GM12875 (cell line): ENCODE measurements at regions not wholly inside any gene's neighbourhood (a gene's known extent, or its start where the extent isn't known, plus 50 kb on each side); places are given as distances from the start of the nearest gene placed in this dataset.
A peak's percentile ranks its signal among the peaks of the same experiment; 100 is the strongest.

Source experiments
- H3K4me3 ChIP-seq: one replicate; pipeline ENCODE4 v1.5.1; 2011; ENCODE audit warnings: low read depth, low read length, control low read depth
- CTCF ChIP-seq: IDR thresholded peaks from 2 replicates; pipeline ENCODE4 v1.5.1; 2011; ENCODE audit warnings: low read depth, mild to moderate bottlenecking, control low read depth, inconsistent platforms, low read length, moderate library complexity, borderline replicate concordance; ENCODE audit not compliant: insufficient read depth

- no peak for TF ChIP-seq CTCF
- H3K4me3 ChIP-seq, result no peak overlapping the region
Observed at GRCh38 chr5:125196481-125197111, 450.2 kb upstream of the ZNF608 start.

- H3K4me3 ChIP-seq, result no peak overlapping the region
- TF ChIP-seq CTCF, result no peak
Observed at GRCh38 chr5:125197321-125197720, 450.9 kb upstream of the ZNF608 start.

- H3K4me3 ChIP-seq, result no peak overlapping the region
- no peak for TF ChIP-seq CTCF
Observed at GRCh38 chr5:125198270-125198974, 452.0 kb upstream of the ZNF608 start.

- TF ChIP-seq CTCF, result no peak
- H3K4me3 ChIP-seq, result no peak overlapping the region
Observed at GRCh38 chr5:125199373-125199772, 452.9 kb upstream of the ZNF608 start.

- no peak for TF ChIP-seq CTCF
- peak overlapping the region; percentile 36 for H3K4me3 ChIP-seq
Observed at GRCh38 chr5:125199968-125200865, 453.8 kb upstream of the ZNF608 start.

- H3K4me3 ChIP-seq, result peak overlapping the region; percentile 36
- no peak for TF ChIP-seq CTCF
Observed at GRCh38 chr5:125200866-125201373, 454.5 kb upstream of the ZNF608 start.
